Adrenal gland (tissue), 5 donors: ENCODE measurements at regions not wholly inside any gene's neighbourhood (a gene's known extent, or its start where the extent isn't known, plus 50 kb on each side); places are given as distances from the start of the nearest gene placed in this dataset.

Source experiments
- CTCF ChIP-seq, 6 experiments: fragments of 450-650 bp in 4 of 6; fragments of 200-600 bp in 2 of 6; sonication (generic) in 1 of 6; IDR thresholded peaks; 1 replicate in 5 of 6; 2 replicates in 1 of 6; pipeline versions ENCODE4 v1.5.1 to v1.8.0; 2016 to 2021; ENCODE audit warnings: antibody characterized with exemption in 6 of 6, mild to moderate bottlenecking in 2 of 6, moderate library complexity in 1 of 6
- POLR2A ChIP-seq, 2 donors: fragments of 450-650 bp; IDR thresholded peaks; one replicate each; pipeline ENCODE4 v1.6.1; 2017; ENCODE audit warnings: antibody characterized with exemption in 2 of 2, mild to moderate bottlenecking in 2 of 2, moderate library complexity in 1 of 2
- donor health status: DM: no; HTN: no; CAD: no.

GRCh38 chr18:55086906-55087305, 127.6 kb upstream of the CCDC68 start:
- no peak for TF ChIP-seq CTCF (IDR thresholded peaks at IDR 0.05)
- TF ChIP-seq POLR2A (IDR thresholded peaks at IDR 0.05), result no peak
